Psoas muscle (tissue), 7 donors: ENCODE measurements at regions not wholly inside any gene's neighbourhood (a gene's known extent, or its start where the extent isn't known, plus 50 kb on each side); places are given as distances from the start of the nearest gene placed in this dataset.
A peak's percentile ranks its signal among the peaks of the same experiment; 100 is the strongest.

Experiments used
- ATAC-seq, 4 donors: fragments of 200-7000 bp; cut with Tn5 transposase; one replicate each; pipeline ENCODE4 v1.9.1; 2020; ENCODE audit warnings: moderate library complexity in 3 of 4, mild to moderate bottlenecking in 2 of 4
- DNase-seq, 2 donors: peaks; one replicate each; pipeline ENCODE4 v3.0.0-alpha.2; 2020
- H3K27ac ChIP-seq: fragments of 200-600 bp; one replicate; pipeline ENCODE4 v1.8.0; 2022
- H3K27me3 ChIP-seq, 3 donors: fragments of 200-600 bp in 1 of 3; one replicate each; pipeline versions ENCODE4 v1.6.1 to v1.8.0; 2013 to 2022; ENCODE audit warnings: low read length in 2 of 3, mild to moderate bottlenecking in 2 of 3, moderate library complexity in 1 of 3; ENCODE audit not compliant: insufficient read depth in 3 of 3
- H3K36me3 ChIP-seq, 2 donors: fragments of 200-600 bp in 1 of 2; one replicate each; pipeline versions ENCODE4 v1.6.1 to v1.8.0; 2013 to 2022; ENCODE audit warnings: low read depth in 1 of 2, mild to moderate bottlenecking in 1 of 2, moderate library complexity in 1 of 2; ENCODE audit not compliant: insufficient read depth in 1 of 2
- H3K4me1 ChIP-seq: fragments of 200-600 bp; one replicate; pipeline ENCODE4 v1.8.0; 2022
- H3K4me3 ChIP-seq: fragments of 200-600 bp; one replicate; pipeline ENCODE4 v1.8.0; 2022; ENCODE audit warnings: mild to moderate bottlenecking
- H3K9me3 ChIP-seq: fragments of 200-600 bp; one replicate; pipeline ENCODE4 v1.8.0; 2022
- CTCF ChIP-seq: fragments of 200-600 bp; IDR thresholded peaks from one replicate; pipeline ENCODE4 v1.8.0; 2022; ENCODE audit warnings: antibody characterized with exemption
- WGBS, 3 donors: extraction: QIAGEN DNeasy Blood & Tissue Kit; methylation state at CpG; one replicate each; pipeline versions ENCODE4 v1.1.6 to v1.1.7; 2013; 5-methylcytosine and 5-hydroxymethylcytosine counted together
- intact Hi-C, 2 donors: fragments of 100-400 bp; cut with DNase I; formaldehyde crosslinking; loops; one replicate each; pipeline versions ENCODE4 v1.11.0 to v1.14.2; 2022
- donor health status: healthy with polysubstance abuse.
- donor health status: DM: no; HTN: no; CAD: no; lungs with moderate emphysema.
- donor health status: Bipolar disorder and iron deficiency.
- donor health status: healthy.
- donor health status: DM: yes; HTN: yes; CAD: no.
- donor health status: DM: no; HTN: no; CAD: no.
- donor health status: DM: yes; HTN: yes; CAD: no.

DNA sequence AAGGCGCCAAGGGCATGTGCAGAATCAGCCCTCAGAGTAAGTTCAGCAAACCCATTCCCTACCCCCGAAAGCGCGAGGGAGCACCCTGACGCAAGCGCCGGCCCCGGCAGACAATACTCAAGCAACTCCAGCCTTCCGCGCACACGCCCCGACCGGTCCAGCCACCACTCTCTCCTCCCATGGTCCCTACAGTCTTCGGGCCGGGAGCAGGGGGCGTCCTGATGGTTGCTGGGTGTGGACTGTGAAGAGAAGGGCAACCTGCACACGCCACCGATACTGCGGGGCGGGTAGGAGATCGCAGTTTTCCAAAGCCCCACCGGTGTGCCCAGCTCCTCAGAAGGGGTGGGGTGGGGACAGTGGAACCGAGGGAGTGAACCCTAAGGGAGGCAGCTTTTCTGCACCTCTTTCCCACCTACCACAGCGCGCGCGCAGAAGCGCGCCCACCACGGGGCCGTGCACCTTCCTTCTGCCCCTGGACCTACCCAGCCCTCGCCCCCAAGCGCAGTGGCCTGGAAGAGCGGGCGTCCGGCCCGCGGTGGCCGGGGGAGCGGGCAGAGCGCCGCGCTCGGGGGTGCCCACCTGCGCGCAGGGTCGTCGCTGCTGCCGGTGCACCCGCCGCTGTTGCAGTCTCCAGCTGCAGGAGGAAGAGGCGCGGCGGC lies 650.2 kb upstream of the DIPK2B start:
- WGBS, 3 donors, result 0 to 28% (median 1%) methylated on average over 11 to 54 of the region's 54 CpGs
- Histone ChIP-seq H3K4me3 (peak overlapping the region; percentile 57), H3K36me3 (no peaks in the 10 kb centered on the region), H3K27ac (no peak overlapping the region), H3K9me3 (no peaks in the 10 kb centered on the region), H3K27me3 (peaks cover 0 to 48% (median 2%) of the 10 kb centered on the region in 3 donors), H3K4me1 (no peaks in the 10 kb centered on the region)
- intact Hi-C loops, result no loop called here
- ATAC-seq (peak in 1 of 4 donors; percentile 48), DNase-seq (peak; percentile 17 to 52)
- no peak for TF ChIP-seq CTCF

GRCh38 chrX:45850197-45850774 lies 649.6 kb upstream of the DIPK2B start:
- ATAC-seq (peak in 1 of 4 donors; percentile 25), DNase-seq (no peak)
- WGBS, 3 donors, result 1 to 34% (median 2%) methylated on average over 19 to 28 of the region's 28 CpGs
- Histone ChIP-seq H3K27me3 (peaks cover 0 to 48% (median 2%) of the 10 kb centered on the region in 3 donors), H3K4me3 (peak overlapping the region; percentile 57), H3K27ac (no peak overlapping the region), H3K9me3 (no peaks in the 10 kb centered on the region), H3K4me1 (no peaks in the 10 kb centered on the region), H3K36me3 (no peaks in the 10 kb centered on the region)
- TF ChIP-seq CTCF, result no peak
- intact Hi-C loops, result no loop called here

- Histone ChIP-seq H3K9me3 (peaks cover under 1% of the 10 kb centered on the region), H3K36me3 (no peaks in the 10 kb centered on the region), H3K27ac (no peak overlapping the region), H3K4me3 (no peak overlapping the region), H3K4me1 (no peaks in the 10 kb centered on the region), H3K27me3 (peaks cover 0 to 42% (median 2%) of the 10 kb centered on the region in 3 donors)
- peak; percentile 21 for TF ChIP-seq CTCF
- no peak for ATAC-seq
- no peak for DNase-seq
- intact Hi-C loops, result loop anchor here in 1 of 2 donors (10.0 kb wide), 1 partner anchor 335 kb away; no protein-coding TSS in a partner anchor
- 17 to 36% (median 34%) methylated on average over 9 of the region's 9 CpGs for WGBS, 3 donors
Observed at GRCh38 chrX:45849261-45849862, 648.7 kb upstream of the DIPK2B start.

DNA sequence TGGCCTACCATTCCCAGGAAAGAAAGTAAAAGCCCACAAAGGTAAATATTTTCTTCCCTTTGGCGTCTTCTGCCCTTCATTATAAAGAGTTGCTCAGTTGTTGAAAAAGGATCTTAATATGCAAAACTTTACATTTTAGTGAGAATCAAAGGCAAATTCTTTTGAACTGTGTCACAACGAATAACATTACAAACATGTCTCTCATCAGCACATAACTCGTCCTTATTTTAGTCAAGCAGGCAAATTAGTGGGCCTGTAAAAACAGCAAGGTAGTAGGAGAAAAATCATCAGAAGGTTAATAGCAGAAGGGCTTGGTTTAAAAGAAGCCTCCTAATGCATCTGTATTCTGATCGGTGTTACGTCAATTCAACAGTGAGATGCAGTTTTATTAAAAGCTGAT lies 647.3 kb upstream of the DIPK2B start:
- Histone ChIP-seq H3K9me3 (peaks cover 5% of the 10 kb centered on the region), H3K36me3 (no peaks in the 10 kb centered on the region), H3K27me3 (peaks cover 0 to 34% (median 2%) of the 10 kb centered on the region in 3 donors), H3K4me1 (no peaks in the 10 kb centered on the region), H3K27ac (no peak overlapping the region), H3K4me3 (no peak overlapping the region)
- WGBS, 3 donors, result 88 to 94% (median 88%) methylated on average over 5 of the region's 5 CpGs
- no peak for DNase-seq
- TF ChIP-seq CTCF, result no peak
- intact Hi-C loops, result loop anchor here in 1 of 2 donors (10.0 kb wide), 1 partner anchor 333 kb away; no protein-coding TSS in a partner anchor
- ATAC-seq, result no peak
